Endothelial cell of umbilical vein (primary cell): ENCODE measurements at regions not wholly inside any gene's neighbourhood (a gene's known extent, or its start where the extent isn't known, plus 50 kb on each side); places are given as distances from the start of the nearest gene placed in this dataset.

Experiments
- BruUV-seq: library from RNA; stranded (reverse); fragments of 400-500 nt; replicated peaks from 2 replicates; lab custom pipeline; 2021; lab: Mats Ljungman, UMichigan
- CTCF ChIA-PET: fragments of 300-600, 350-600 bp; sonication (Branson Sonifier 250); formaldehyde crosslinking; loops from one replicate; lab custom pipeline; 2021; ENCODE audit warnings: antibody characterized with exemption, inconsistent platforms; lab: Charles Lee
- POLR2A ChIA-PET: fragments of 300-600, 350-600 bp; sonication (Branson Sonifier 250); formaldehyde crosslinking; loops from one replicate; lab custom pipeline; 2021; ENCODE audit warnings: antibody characterized with exemption, inconsistent platforms; lab: Charles Lee
- DNase-seq: peaks from one replicate; pipeline ENCODE4 v3.0.0-alpha.2; 2011; ENCODE audit warnings: low read depth, low spot score
- FAIRE-seq: peaks from 2 replicates; lab custom pipeline; 2011; peaks lifted over from hg19 to GRCh38; lab: Jason Lieb, UNC
- H2AFZ ChIP-seq: 2 replicates; pipeline ENCODE4 v1.6.0; 2012; ENCODE audit warnings: low read depth, low read length, control low read depth, inconsistent platforms
- H3K27ac ChIP-seq: 2 replicates; pipeline ENCODE4 v1.5.1; 2011; ENCODE audit warnings: low read depth, mild to moderate bottlenecking, control low read depth, low read length, moderate library complexity; ENCODE audit not compliant: insufficient read depth
- H3K27me3 ChIP-seq, 2 experiments: 2 replicates each; pipeline versions ENCODE4 v1.6.0 to v1.6.1; 2011; ENCODE audit warnings: low read length in 2 of 2, mixed read lengths in 1 of 2; ENCODE audit not compliant: control insufficient read depth in 2 of 2, insufficient read depth in 2 of 2
- H3K36me3 ChIP-seq, 2 experiments: 2 replicates in 1 of 2; 3 replicates in 1 of 2; pipeline ENCODE4 v1.5.1; 2011; ENCODE audit warnings: low read length in 2 of 2, mild to moderate bottlenecking in 1 of 2, moderate library complexity in 1 of 2; ENCODE audit not compliant: control insufficient read depth in 2 of 2, insufficient read depth in 2 of 2; ENCODE audit errors: extremely low read depth in 1 of 2
- H3K4me1 ChIP-seq: 3 replicates; pipeline ENCODE4 v1.5.1; 2011; ENCODE audit warnings: mild to moderate bottlenecking, low read length; ENCODE audit not compliant: control insufficient read depth, insufficient read depth; ENCODE audit errors: extremely low read depth
- H3K4me2 ChIP-seq: 2 replicates; pipeline ENCODE4 v1.6.1; 2011; ENCODE audit warnings: low read length, control low read depth, mixed read lengths; ENCODE audit not compliant: insufficient read depth
- H3K4me3 ChIP-seq, 3 experiments: fragments of 200-600 bp in 1 of 3; sonication (generic), shearing (Covaris generic) in 1 of 3; replicated peaks in 1 of 3; 2 replicates each; pipeline ENCODE4 v1.5.1; 2011 to 2016; ENCODE audit warnings: control low read depth in 3 of 3, low read length in 3 of 3, mild to moderate bottlenecking in 2 of 3, inconsistent platforms in 1 of 3, low read depth in 1 of 3, moderate library complexity in 1 of 3; ENCODE audit not compliant: insufficient read depth in 1 of 3
- H3K79me2 ChIP-seq: 2 replicates; pipeline ENCODE4 v1.6.0; 2012; ENCODE audit warnings: low read length, inconsistent platforms; ENCODE audit not compliant: control insufficient read depth, insufficient read depth
- H3K9ac ChIP-seq: replicated peaks from 2 replicates; pipeline ENCODE3; 2011; ENCODE audit warnings: low read length, control low read depth; ENCODE audit not compliant: insufficient read depth; ENCODE audit errors: extremely low read depth
- H3K9me1 ChIP-seq: replicated peaks from 3 replicates; pipeline ENCODE4 v1.6.0; 2011; ENCODE audit warnings: mild to moderate bottlenecking, low read length; ENCODE audit not compliant: control insufficient read depth, insufficient read depth; ENCODE audit errors: extremely low read depth
- H3K9me3 ChIP-seq: replicated peaks from 2 replicates; pipeline ENCODE4 v1.5.1; 2012; ENCODE audit warnings: low read length, inconsistent platforms; ENCODE audit not compliant: control insufficient read depth, insufficient read depth
- H4K20me1 ChIP-seq: replicated peaks from 2 replicates; pipeline ENCODE3; 2011; ENCODE audit warnings: mild to moderate bottlenecking, low read length; ENCODE audit not compliant: control insufficient read depth, insufficient read depth; ENCODE audit errors: extremely low read depth
- EZH2 ChIP-seq: IDR thresholded peaks from 2 replicates; pipeline ENCODE4 v1.6.1; 2012; ENCODE audit warnings: borderline replicate concordance, low read depth, mild to moderate bottlenecking, moderate library complexity, low read length, inconsistent platforms; ENCODE audit not compliant: severe bottlenecking
- FOS ChIP-seq: IDR thresholded peaks from 2 replicates; pipeline ENCODE4 v1.6.1; 2011; ENCODE audit warnings: mild to moderate bottlenecking, low read length, moderate library complexity, borderline replicate concordance; ENCODE audit not compliant: insufficient read depth
- GATA2 ChIP-seq: IDR thresholded peaks from 2 replicates; pipeline ENCODE4 v1.7.0; 2011; ENCODE audit warnings: low read depth, mild to moderate bottlenecking, moderate library complexity, mixed read lengths, low read length; ENCODE audit not compliant: insufficient read length, insufficient read depth
- JUN ChIP-seq: IDR thresholded peaks from 2 replicates; pipeline ENCODE4 v1.6.1; 2011; ENCODE audit warnings: borderline replicate concordance, low read depth; ENCODE audit not compliant: insufficient read length, insufficient read depth
- MYC ChIP-seq: IDR thresholded peaks from one replicate; pipeline ENCODE4 v1.6.1; 2011; ENCODE audit warnings: mild to moderate bottlenecking, low read depth, low read length
- POLR2A ChIP-seq: IDR thresholded peaks from 2 replicates; pipeline ENCODE4 v1.6.1; 2012; ENCODE audit warnings: low read depth, mild to moderate bottlenecking, control low read depth, low read length
- POLR2AphosphoS5 ChIP-seq: IDR thresholded peaks from 2 replicates; pipeline ENCODE4 v1.6.1; 2012; ENCODE audit warnings: low read depth, mild to moderate bottlenecking, control low read depth, low read length, moderate library complexity; ENCODE audit not compliant: insufficient read depth
- dilution Hi-C: fragments of 300-500 bp; cut with MboI; formaldehyde crosslinking; loops from one replicate; pipeline ENCODE4 v1.15.0; 2019; ENCODE audit warnings: low sequenced_read_pairs; ENCODE audit not compliant: extremely low pct_ligation_motif_present
- intact Hi-C: fragments of 100-400 bp; cut with micrococcal nuclease; formaldehyde crosslinking; loops from one replicate; pipeline ENCODE4 v1.10.0; 2022
- TF ChIP-seq, protein P1 (sequence below), 2 donors: IDR thresholded peaks; 1 replicate in 1 of 2; 2 replicates in 1 of 2; pipeline ENCODE4 v1.5.1; 2011; ENCODE audit warnings: low read length in 2 of 2, mild to moderate bottlenecking in 2 of 2, moderate library complexity in 2 of 2, control low read depth in 1 of 2, inconsistent platforms in 1 of 2, low read depth in 1 of 2; ENCODE audit not compliant: insufficient read depth in 1 of 2; ENCODE audit errors: extremely low read depth in 1 of 2
- TF ChIP-seq, protein P2 (sequence below): IDR thresholded peaks from 2 replicates; pipeline ENCODE4 v1.6.1; 2011; ENCODE audit not compliant: insufficient read depth, insufficient read length

DNA sequence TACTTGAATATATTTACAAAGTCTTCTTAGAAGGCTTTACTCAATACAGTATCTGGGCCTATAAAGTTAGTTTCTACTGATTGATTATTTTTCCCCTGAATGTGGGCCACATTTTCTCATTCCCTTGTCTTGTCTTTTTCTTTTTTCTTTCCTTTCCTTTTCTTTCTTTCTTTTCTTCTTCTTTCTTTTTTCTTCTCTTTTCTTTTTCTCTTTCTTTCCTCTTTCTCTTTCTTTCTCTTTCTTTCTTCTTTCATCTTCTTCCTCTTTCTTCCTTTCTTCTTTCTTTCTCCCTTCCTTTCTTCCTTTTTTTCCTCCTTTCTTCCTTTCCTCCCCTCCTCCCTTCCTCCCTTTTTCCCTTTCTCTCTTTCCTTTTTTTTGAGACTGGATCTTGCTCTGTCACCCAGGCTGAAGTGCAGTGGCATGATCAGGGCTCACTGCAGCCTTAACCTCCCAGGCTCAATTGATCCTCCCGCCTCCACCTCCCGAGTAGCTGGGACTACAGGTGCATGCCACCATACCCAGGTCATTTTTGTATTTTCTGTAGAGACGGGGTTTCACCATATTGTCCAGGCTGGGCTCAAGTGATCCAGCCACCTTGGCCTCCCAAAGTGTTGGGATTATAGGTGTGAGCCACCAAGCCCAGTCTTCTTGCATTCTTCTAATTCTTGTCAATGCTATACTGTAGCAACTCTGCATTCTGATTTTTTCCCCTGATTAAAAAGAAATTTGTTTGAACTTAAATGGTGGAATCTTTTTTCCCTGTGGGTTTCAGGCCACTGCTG lies 133.1 kb upstream of the FBXO11 start:
- no peaks in the 10 kb centered on the region for H3K27me3 ChIP-seq
- H3K79me2 ChIP-seq = no peaks in the 10 kb centered on the region
- H2AFZ ChIP-seq = no peak overlapping the region
- H3K9me3 ChIP-seq = no peaks in the 10 kb centered on the region
- no peaks in the 10 kb centered on the region for H3K4me1 ChIP-seq
- no peak overlapping the region for H3K9ac ChIP-seq
- ChIA-PET CTCF (no interaction called here), POLR2A (no interaction called here)
- no peaks in the 10 kb centered on the region for H4K20me1 ChIP-seq
- no peak for FAIRE-seq
- no peak overlapping the region for H3K4me2 ChIP-seq
- H3K36me3 ChIP-seq = no peaks in the 10 kb centered on the region
- H3K27ac ChIP-seq = no peak overlapping the region
- DNase-seq = no peak
- TF ChIP-seq FOS = no peak
- no peak for TF ChIP-seq POLR2A
- TF ChIP-seq, protein P1, sequence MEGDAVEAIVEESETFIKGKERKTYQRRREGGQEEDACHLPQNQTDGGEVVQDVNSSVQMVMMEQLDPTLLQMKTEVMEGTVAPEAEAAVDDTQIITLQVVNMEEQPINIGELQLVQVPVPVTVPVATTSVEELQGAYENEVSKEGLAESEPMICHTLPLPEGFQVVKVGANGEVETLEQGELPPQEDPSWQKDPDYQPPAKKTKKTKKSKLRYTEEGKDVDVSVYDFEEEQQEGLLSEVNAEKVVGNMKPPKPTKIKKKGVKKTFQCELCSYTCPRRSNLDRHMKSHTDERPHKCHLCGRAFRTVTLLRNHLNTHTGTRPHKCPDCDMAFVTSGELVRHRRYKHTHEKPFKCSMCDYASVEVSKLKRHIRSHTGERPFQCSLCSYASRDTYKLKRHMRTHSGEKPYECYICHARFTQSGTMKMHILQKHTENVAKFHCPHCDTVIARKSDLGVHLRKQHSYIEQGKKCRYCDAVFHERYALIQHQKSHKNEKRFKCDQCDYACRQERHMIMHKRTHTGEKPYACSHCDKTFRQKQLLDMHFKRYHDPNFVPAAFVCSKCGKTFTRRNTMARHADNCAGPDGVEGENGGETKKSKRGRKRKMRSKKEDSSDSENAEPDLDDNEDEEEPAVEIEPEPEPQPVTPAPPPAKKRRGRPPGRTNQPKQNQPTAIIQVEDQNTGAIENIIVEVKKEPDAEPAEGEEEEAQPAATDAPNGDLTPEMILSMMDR (IDR thresholded peaks at IDR 0.05; ENCODE audit: extremely low read depth in 1 of 2, insufficient read depth in 1 of 2, low read depth in 1 of 2, low read length in 2 of 2) = no peak
- no peak for TF ChIP-seq POLR2AphosphoS5
- TF ChIP-seq EZH2 = no peak
- no peak for TF ChIP-seq JUN
- no peak for TF ChIP-seq MYC
- TF ChIP-seq GATA2 = no peak
- TF ChIP-seq, protein P2, sequence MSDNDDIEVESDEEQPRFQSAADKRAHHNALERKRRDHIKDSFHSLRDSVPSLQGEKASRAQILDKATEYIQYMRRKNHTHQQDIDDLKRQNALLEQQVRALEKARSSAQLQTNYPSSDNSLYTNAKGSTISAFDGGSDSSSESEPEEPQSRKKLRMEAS = no peak
- no peaks in the 10 kb centered on the region for H3K9me1 ChIP-seq
- intact Hi-C loops = no loop called here
- no peak overlapping the region for H3K4me3 ChIP-seq
- no TSS peak for BruUV-seq
- dilution Hi-C loops = no loop called here
